A549 (cell line): ENCODE measurements at regions not wholly inside any gene's neighbourhood (a gene's known extent, or its start where the extent isn't known, plus 50 kb on each side); places are given as distances from the start of the nearest gene placed in this dataset.

ENCODE experiments used
- ATAC-seq, 2 experiments: fragments of 200-7000 bp in 1 of 2; fragments of >200 bp in 1 of 2; cut with Nextera tagmentation in 1 of 2; cut with Tn5 transposase in 1 of 2; 3 replicates each; pipeline versions ENCODE4 v1.8.0 to v1.9.1; 2018 to 2020; ENCODE audit warnings: mild to moderate bottlenecking in 1 of 2, moderate library complexity in 1 of 2
- CTCF ChIA-PET: fragments of 300-600 bp; sonication (Branson Sonifier 250); formaldehyde crosslinking; extraction: SDS; loops from one replicate; lab custom pipeline; 2021; ENCODE audit warnings: antibody characterized with exemption, inconsistent platforms; lab: Yijun Ruan, JAX
- POLR2A ChIA-PET: fragments of 350-600 bp; formaldehyde crosslinking; extraction: SDS; loops from one replicate; lab custom pipeline; 2021; ENCODE audit warnings: antibody characterized with exemption, inconsistent platforms; lab: Yijun Ruan, JAX
- DNase-seq, 2 experiments: peaks; one replicate each; pipeline versions ENCODE4 v3.0.0 to v3.0.0-alpha.2; 2011 to 2016; ENCODE audit warnings: low read depth in 1 of 2, low spot score in 1 of 2
- FAIRE-seq: peaks from 2 replicates; lab custom pipeline; 2011; peaks lifted over from hg19 to GRCh38; lab: Jason Lieb, UNC
- H3K27ac ChIP-seq, 2 experiments: fragments of >200 bp; sonication (Bioruptor Twin); formaldehyde crosslinking; 3 replicates each; pipeline ENCODE4 v1.5.1; 2016 to 2017
- H3K4me1 ChIP-seq: fragments of >200 bp; sonication (Bioruptor Twin); formaldehyde crosslinking; 3 replicates; pipeline ENCODE4 v1.6.1; 2016
- H3K4me2 ChIP-seq: fragments of >200 bp; sonication (Bioruptor Twin); formaldehyde crosslinking; 3 replicates; pipeline ENCODE4 v1.6.1; 2016
- H3K4me3 ChIP-seq: fragments of >200 bp; sonication (Bioruptor Twin); formaldehyde crosslinking; 3 replicates; pipeline ENCODE4 v1.5.1; 2016
- H3K9me3 ChIP-seq: fragments of >200 bp; sonication (Bioruptor Twin); formaldehyde crosslinking; 3 replicates; pipeline ENCODE4 v1.6.1; 2016
- ATOH8 ChIP-seq: fragments of 250-450 bp; sonication (Bioruptor Pico); IDR thresholded peaks from 2 replicates; pipeline ENCODE4 v1.5.0; 2020; ENCODE audit warnings: low read depth, mild to moderate bottlenecking, moderate library complexity
- CBX2 ChIP-seq: fragments of 200-600 bp; sonication (generic); IDR thresholded peaks from 2 replicates; pipeline ENCODE4 v1.6.1; 2016; ENCODE audit warnings: low read depth, mild to moderate bottlenecking, borderline replicate concordance
- CTCF ChIP-seq: fragments of >200 bp; sonication (Bioruptor Twin); formaldehyde crosslinking; IDR thresholded peaks from 3 replicates; pipeline ENCODE4 v1.5.1; 2016
- EHF ChIP-seq: fragments of 250-450 bp; sonication (Bioruptor Pico); IDR thresholded peaks from 2 replicates; pipeline ENCODE4 v1.5.0; 2020; ENCODE audit warnings: mild to moderate bottlenecking
- HES2 ChIP-seq: fragments of >200 bp; sonication (Bioruptor Twin); formaldehyde crosslinking; IDR thresholded peaks from 2 replicates; pipeline ENCODE4 v1.6.1; 2016
- HOXB5 ChIP-seq: fragments of 250-450 bp; sonication (Bioruptor Pico); IDR thresholded peaks from 2 replicates; pipeline ENCODE4 v1.5.0; 2020; ENCODE audit warnings: mild to moderate bottlenecking, moderate library complexity
- MAFK ChIP-seq: fragments of 450-650 bp; IDR thresholded peaks from 2 replicates; pipeline ENCODE4 v1.6.1; 2014; ENCODE audit not compliant: partially characterized antibody
- NFE2L2 ChIP-seq: fragments of 150-350 bp; conservative IDR thresholded peaks from 2 replicates; pipeline ENCODE4 v1.6.1; 2014; ENCODE audit warnings: low read length
- NPAS2 ChIP-seq: fragments of 250-450 bp; sonication (Bioruptor Pico); IDR thresholded peaks from 2 replicates; pipeline ENCODE4 v1.8.0; 2022; ENCODE audit warnings: mild to moderate bottlenecking, moderate library complexity, borderline replicate concordance
- PBX3 ChIP-seq: IDR thresholded peaks from 2 replicates; pipeline ENCODE4 v1.6.1; 2012
- PHF8 ChIP-seq: fragments of 200-600 bp; sonication (generic); IDR thresholded peaks from 2 replicates; pipeline ENCODE4 v1.6.1; 2016; ENCODE audit warnings: low read depth, mild to moderate bottlenecking, antibody characterized with exemption, moderate library complexity, borderline replicate concordance
- RARB ChIP-seq: fragments of 250-450 bp; sonication (Bioruptor Pico); IDR thresholded peaks from 2 replicates; pipeline ENCODE4 v1.8.0; 2021; ENCODE audit warnings: mild to moderate bottlenecking, moderate library complexity
- RFX5 ChIP-seq: fragments of 450-650 bp; IDR thresholded peaks from 2 replicates; pipeline ENCODE4 v1.7.1; 2014; ENCODE audit warnings: antibody characterized with exemption, mild to moderate bottlenecking, moderate library complexity
- RNF2 ChIP-seq: fragments of 200-600 bp; sonication (generic); IDR thresholded peaks from 2 replicates; pipeline ENCODE4 v1.6.1; 2016; ENCODE audit warnings: low read depth, mild to moderate bottlenecking, antibody characterized with exemption, moderate library complexity, borderline replicate concordance
- ZFP36 ChIP-seq: fragments of 450-650 bp; IDR thresholded peaks from 2 replicates; pipeline ENCODE4 v1.6.1; 2014; ENCODE audit warnings: borderline replicate concordance; ENCODE audit not compliant: partially characterized antibody
- ZSCAN20 ChIP-seq: fragments of 250-450 bp; sonication (Bioruptor Pico); IDR thresholded peaks from 2 replicates; pipeline ENCODE4 v1.8.0; 2022; ENCODE audit warnings: mild to moderate bottlenecking, moderate library complexity
- WGBS: methylation state at CpG from one replicate; pipeline ENCODE4 v1.1.6; 2017; ENCODE audit errors: missing lambda C conversion rate; 5-methylcytosine and 5-hydroxymethylcytosine counted together

- CTCF ChIA-PET = interaction anchor here (1.3 kb wide), 1 partner anchor 9 kb away, joined by 3 read pairs; no protein-coding TSS in a partner anchor
- FAIRE-seq = no peak
- WGBS = 66% methylated on average over 3 of the region's 3 CpGs
Observed at GRCh38 chrX:44470816-44471215, 71.8 kb downstream of the FUNDC1 start.

GRCh38 chrX:44462850-44463249, 79.8 kb downstream of the FUNDC1 start:
- ATAC-seq = no peak
- Histone ChIP-seq H3K27ac (no peak overlapping the region), H3K4me1 (no peaks in the 10 kb centered on the region), H3K4me2 (no peak overlapping the region)
- POLR2A ChIA-PET = no interaction called here
- CTCF ChIA-PET = interaction anchor here (0.6 to 0.7 kb wide), 2 partner anchors 16 to 117 kb away, joined by 3 read pairs; no protein-coding TSS in a partner anchor
- no peak for TF ChIP-seq NFE2L2
- no peak for TF ChIP-seq RARB
- TF ChIP-seq, all 56 proteins: peak for 0
- no peak for FAIRE-seq
- WGBS = 77% methylated on average over 4 of the region's 4 CpGs
- Histone ChIP-seq H3K4me3 (no peak overlapping the region), H3K9me3 (no peaks in the 10 kb centered on the region)
- no peak for DNase-seq

More at GRCh38 chrX:44470816-44471215, 71.8 kb downstream of the FUNDC1 start:
- H3K4me2 ChIP-seq = no peak overlapping the region
- H3K4me1 ChIP-seq = no peaks in the 10 kb centered on the region
- H3K27ac ChIP-seq = no peak overlapping the region
- no peaks in the 10 kb centered on the region for H3K9me3 ChIP-seq
- POLR2A ChIA-PET = no interaction called here
- TF ChIP-seq CTCF (no peak), ATOH8 (CRISPR knock-in tag) (no peak), RNF2 (no peak), HOXB5 (CRISPR knock-in tag) (no peak), RFX5 (no peak)
- no peak overlapping the region for H3K4me3 ChIP-seq
- no peak for ATAC-seq
- DNase-seq = no peak

GRCh38 chrX:44459501-44459900, 83.2 kb downstream of the FUNDC1 start:
- no peaks in the 10 kb centered on the region for H3K9me3 ChIP-seq
- CTCF ChIA-PET = no interaction called here
- no peaks in the 10 kb centered on the region for H3K4me1 ChIP-seq
- no peak overlapping the region for H3K4me2 ChIP-seq
- POLR2A ChIA-PET = no interaction called here
- TF ChIP-seq ZFP36 = no peak
- no peak for TF ChIP-seq EHF (CRISPR knock-in tag)
- TF ChIP-seq CBX2 = no peak
- TF ChIP-seq HOXB5 (CRISPR knock-in tag) = no peak
- TF ChIP-seq PHF8 = no peak
- no peak for TF ChIP-seq PBX3
- TF ChIP-seq, all 56 proteins: peak for 0
- 73% methylated on average over 5 of the region's 5 CpGs for WGBS
- no peak overlapping the region for H3K4me3 ChIP-seq
- H3K27ac ChIP-seq = no peak overlapping the region
- FAIRE-seq (no peak), DNase-seq (no peak), ATAC-seq (no peak)

GRCh38 chrX:44456685-44457084, 86.0 kb downstream of the FUNDC1 start:
- Histone ChIP-seq H3K27ac (no peak overlapping the region), H3K4me2 (no peak overlapping the region), H3K9me3 (no peaks in the 10 kb centered on the region), H3K4me1 (no peaks in the 10 kb centered on the region), H3K4me3 (no peak overlapping the region)
- no peak for ATAC-seq
- CTCF ChIA-PET = no interaction called here
- 48% methylated on average over 4 of the region's 4 CpGs for WGBS
- POLR2A ChIA-PET = no interaction called here
- TF ChIP-seq HES2 (no peak), ZSCAN20 (no peak), NPAS2 (no peak), MAFK (no peak)
- no peak for FAIRE-seq
- no peak for DNase-seq
